PC-3 (cell line): ENCODE measurements at regions not wholly inside any gene's neighbourhood (a gene's known extent, or its start where the extent isn't known, plus 50 kb on each side); places are given as distances from the start of the nearest gene placed in this dataset.
"Not testable (repeated sequence)": the region's sequence is repeated elsewhere in the genome, so short reads cannot be mapped to it uniquely, and the experiment has no call there.

Experiments used
- ATAC-seq: fragments of 200-7000 bp; cut with Tn5 transposase; 2 replicates; pipeline ENCODE4 v1.9.1; 2020; ENCODE audit warnings: mild to moderate bottlenecking, moderate library complexity
- BruUV-seq: library from RNA; stranded (reverse); fragments of 400-500 nt; replicated peaks from 2 replicates; lab custom pipeline; 2021; lab: Mats Ljungman, UMichigan
- CTCF ChIA-PET: fragments of 300-600 bp; sonication (Branson Sonifier 250); formaldehyde crosslinking; loops from one replicate; lab custom pipeline; 2022; ENCODE audit warnings: antibody characterized with exemption; lab: Charles Lee
- POLR2A ChIA-PET: fragments of 300-600 bp; sonication (Branson Sonifier 250); formaldehyde crosslinking; loops from one replicate; lab custom pipeline; 2022; ENCODE audit warnings: antibody characterized with exemption; ENCODE audit not compliant: unreplicated experiment; lab: Charles Lee
- DNase-seq: peaks from one replicate; pipeline ENCODE4 v3.0.0-alpha.2; 2015
- H2AFZ ChIP-seq: fragments of 300-600 bp; sonication (generic); 2 replicates; pipeline ENCODE4 v1.6.0; 2016; ENCODE audit warnings: antibody characterized with exemption, low read length
- H3F3A ChIP-seq: fragments of 300-600 bp; sonication (generic); one replicate; pipeline ENCODE4 v1.6.0; 2017; ENCODE audit warnings: antibody characterized with exemption, low read length, control low read depth, mild to moderate bottlenecking; ENCODE audit not compliant: unreplicated experiment
- H3K27ac ChIP-seq: fragments of 300-600 bp; sonication (generic); 2 replicates; pipeline ENCODE4 v1.5.1; 2016; ENCODE audit warnings: mild to moderate bottlenecking, low read length
- H3K27me3 ChIP-seq: fragments of 300-600 bp; sonication (generic); 2 replicates; pipeline ENCODE4 v1.6.1; 2016; ENCODE audit warnings: low read length, mixed read lengths
- H3K36me3 ChIP-seq: fragments of 300-600 bp; sonication (generic); 2 replicates; pipeline ENCODE4 v1.6.1; 2016; ENCODE audit warnings: low read depth, mixed run types, low read length, mixed read lengths
- H3K4me1 ChIP-seq: fragments of 300-600 bp; sonication (generic); 2 replicates; pipeline ENCODE4 v1.5.1; 2016; ENCODE audit warnings: low read length; ENCODE audit not compliant: insufficient read depth
- H3K4me2 ChIP-seq: fragments of 300-600 bp; sonication (generic); 2 replicates; pipeline ENCODE4 v1.6.0; 2016; ENCODE audit warnings: low read length
- H3K4me3 ChIP-seq: fragments of 300-600 bp; sonication (generic); 2 replicates; pipeline ENCODE4 v1.5.1; 2016; ENCODE audit warnings: mild to moderate bottlenecking, low read length, mixed read lengths
- H3K79me2 ChIP-seq: fragments of 300-600 bp; sonication (generic); 2 replicates; pipeline ENCODE4 v1.6.1; 2017; ENCODE audit warnings: low read length, mixed read lengths
- H3K9ac ChIP-seq: fragments of 300-600 bp; sonication (generic); 2 replicates; pipeline ENCODE4 v1.6.0; 2016; ENCODE audit warnings: mild to moderate bottlenecking, low read length
- H3K9me2 ChIP-seq: fragments of 300-600 bp; sonication (generic); replicated peaks from 2 replicates; pipeline ENCODE4 v1.6.1; 2016; ENCODE audit warnings: mixed run types, low read length, mixed read lengths
- H3K9me3 ChIP-seq: fragments of 300-600 bp; sonication (generic); 2 replicates; pipeline ENCODE4 v1.6.1; 2016; ENCODE audit warnings: low read length, mixed read lengths
- H4K20me1 ChIP-seq: fragments of 300-600 bp; sonication (generic); 2 replicates; pipeline ENCODE4 v1.6.1; 2016; ENCODE audit warnings: low read length, mixed read lengths
- CTCF ChIP-seq: fragments of 300-600 bp; sonication (generic); conservative IDR thresholded peaks from 2 replicates; pipeline ENCODE4 v1.5.1; 2017; ENCODE audit warnings: antibody characterized with exemption, low read depth, mild to moderate bottlenecking, low read length
- EZH2 ChIP-seq: fragments of 300-600 bp; sonication (generic); IDR thresholded peaks from one replicate; pipeline ENCODE4 v1.6.1; 2017; ENCODE audit warnings: antibody characterized with exemption, mild to moderate bottlenecking, low read length; ENCODE audit not compliant: unreplicated experiment
- EZH2phosphoT487 ChIP-seq: fragments of 300-600 bp; sonication (generic); IDR thresholded peaks from 2 replicates; pipeline ENCODE4 v1.6.1; 2018; ENCODE audit warnings: mild to moderate bottlenecking, antibody characterized with exemption, low read length, borderline replicate concordance
- intact Hi-C: fragments of 100-400 bp; cut with micrococcal nuclease; formaldehyde crosslinking; loops from 2 replicates; pipeline ENCODE4 v1.9.0; 2023

DNA sequence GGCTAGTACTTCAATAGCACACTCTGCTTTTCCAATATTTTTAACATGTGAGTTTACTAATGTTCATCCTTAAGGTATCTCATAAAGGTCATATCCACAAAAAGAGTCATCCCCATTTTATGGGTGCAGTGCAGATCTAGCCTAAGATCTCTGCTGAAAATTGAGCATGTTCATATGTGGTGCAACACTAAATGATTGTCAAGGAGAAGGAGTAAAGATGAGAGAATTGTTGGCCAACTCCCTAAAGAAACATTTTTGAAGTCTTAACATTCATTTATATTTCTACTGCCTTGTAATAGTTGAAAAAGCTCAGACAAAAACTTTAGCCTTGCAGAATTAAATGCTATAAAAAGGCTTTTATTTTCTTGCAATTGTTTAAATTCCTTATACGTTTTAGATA, 1159.6 kb downstream of the TBL1XR1 start:
- H3K9ac ChIP-seq: no peak overlapping the region
- ATAC-seq (no peak), DNase-seq (no peak)
- ChIA-PET CTCF (no interaction called here), POLR2A (no interaction called here)
- H3F3A ChIP-seq: no peaks in the 10 kb centered on the region
- no peaks in the 10 kb centered on the region for H3K9me2 ChIP-seq
- no TSS peak for BruUV-seq
- H4K20me1 ChIP-seq: no peaks in the 10 kb centered on the region
- no peaks in the 10 kb centered on the region for H3K36me3 ChIP-seq
- H2AFZ ChIP-seq: no peak overlapping the region
- no peaks in the 10 kb centered on the region for H3K27me3 ChIP-seq
- no peaks in the 10 kb centered on the region for H3K9me3 ChIP-seq
- TF ChIP-seq CTCF: no peak
- no peak for TF ChIP-seq EZH2phosphoT487
- TF ChIP-seq EZH2: no peak
- H3K79me2 ChIP-seq: no peaks in the 10 kb centered on the region
- no peak overlapping the region for H3K4me2 ChIP-seq
- no peak overlapping the region for H3K4me3 ChIP-seq
- no peak overlapping the region for H3K27ac ChIP-seq
- no peaks in the 10 kb centered on the region for H3K4me1 ChIP-seq
- intact Hi-C loops: no loop called here

- H3K4me2 ChIP-seq: no peak overlapping the region
- H3K9ac ChIP-seq: no peak overlapping the region
- ChIA-PET CTCF (no interaction called here), POLR2A (no interaction called here)
- no peak overlapping the region for H3K27ac ChIP-seq
- no peaks in the 10 kb centered on the region for H3K79me2 ChIP-seq
- intact Hi-C loops: no loop called here
- no peak overlapping the region for H3K4me3 ChIP-seq
- H3K36me3 ChIP-seq: no peaks in the 10 kb centered on the region
- no peaks in the 10 kb centered on the region for H4K20me1 ChIP-seq
- ATAC-seq (no peak), DNase-seq (no peak)
- TF ChIP-seq CTCF: no peak
- H3F3A ChIP-seq: no peaks in the 10 kb centered on the region
- no peaks in the 10 kb centered on the region for H3K9me3 ChIP-seq
- H3K4me1 ChIP-seq: no peaks in the 10 kb centered on the region
- no peaks in the 10 kb centered on the region for H3K27me3 ChIP-seq
- no peaks in the 10 kb centered on the region for H3K9me2 ChIP-seq
- H2AFZ ChIP-seq: no peak overlapping the region
- no TSS peak for BruUV-seq
Measured at GRCh38 chr3:176032043-176032442, 1165.2 kb downstream of the TBL1XR1 start.

- H3K79me2 ChIP-seq, H3K9me3 ChIP-seq, BruUV-seq, CTCF ChIA-PET, ATAC-seq, DNase-seq, H3K36me3 ChIP-seq, H2AFZ ChIP-seq, H3K4me1 ChIP-seq, intact Hi-C loops, H4K20me1 ChIP-seq, H3K9ac ChIP-seq, H3F3A ChIP-seq, H3K27me3 ChIP-seq, H3K9me2 ChIP-seq, H3K4me2 ChIP-seq, H3K4me3 ChIP-seq, H3K27ac ChIP-seq, POLR2A ChIA-PET: not testable (repeated sequence)
Measured at GRCh38 chr3:176016203-176016602, 1157.1 kb downstream of the NAALADL2 start.

DNA sequence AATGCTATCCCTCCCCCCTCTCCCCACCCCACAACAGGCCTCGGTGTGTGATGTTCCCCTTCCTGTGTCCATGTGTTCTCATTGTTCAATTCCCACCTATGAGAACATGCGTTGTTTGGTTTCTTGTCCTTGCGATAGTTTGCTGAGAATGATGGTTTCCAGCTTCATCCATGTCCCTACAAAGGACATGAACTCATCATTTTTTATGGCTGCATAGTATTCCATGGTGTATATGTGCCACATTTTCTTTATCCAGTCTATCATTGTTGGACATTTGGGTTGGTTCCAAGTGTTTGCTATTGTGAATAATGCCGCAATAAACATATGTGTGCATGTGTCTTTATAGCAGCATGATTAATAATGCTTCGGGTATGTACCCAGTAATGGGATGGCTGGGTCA, 1156.1 kb downstream of the NAALADL2 start:
- H4K20me1 ChIP-seq, H3K9ac ChIP-seq, H3K27me3 ChIP-seq, H2AFZ ChIP-seq, DNase-seq, H3K9me2 ChIP-seq, H3K4me3 ChIP-seq, H3K9me3 ChIP-seq, H3K27ac ChIP-seq, H3K79me2 ChIP-seq, H3K36me3 ChIP-seq, POLR2A ChIA-PET, H3F3A ChIP-seq, BruUV-seq, H3K4me1 ChIP-seq, CTCF ChIA-PET, ATAC-seq, H3K4me2 ChIP-seq, intact Hi-C loops: not testable (repeated sequence)
